ENCODE measurements at regions not wholly inside any gene's neighbourhood (a gene's known extent, or its start where the extent isn't known, plus 50 kb on each side); places are given as distances from the start of the nearest gene placed in this dataset.
"Not testable (repeated sequence)": the region's sequence is repeated elsewhere in the genome, so short reads cannot be mapped to it uniquely, and the experiment has no call there.

DNA sequence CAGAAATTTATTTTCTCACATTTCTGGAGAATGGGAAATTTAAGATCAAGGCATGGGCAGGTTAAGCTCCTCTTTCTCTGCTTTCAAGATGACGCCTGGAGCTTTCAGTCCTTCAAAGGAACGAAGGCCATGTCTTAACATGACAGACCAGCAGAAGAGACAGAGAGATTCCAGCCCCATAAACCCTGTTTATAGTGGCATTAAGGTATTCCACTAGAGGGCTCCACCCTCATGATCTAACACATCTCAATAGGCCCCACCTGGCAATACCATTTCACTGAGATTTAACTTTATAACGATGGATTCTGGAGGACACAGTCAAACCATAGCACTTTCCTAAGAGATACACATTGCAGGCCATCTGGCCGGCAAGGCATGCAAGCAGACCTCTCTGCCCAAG is 1406.1 kb downstream of the RPIA start:
- TF ChIP-seq, protein P1, sequence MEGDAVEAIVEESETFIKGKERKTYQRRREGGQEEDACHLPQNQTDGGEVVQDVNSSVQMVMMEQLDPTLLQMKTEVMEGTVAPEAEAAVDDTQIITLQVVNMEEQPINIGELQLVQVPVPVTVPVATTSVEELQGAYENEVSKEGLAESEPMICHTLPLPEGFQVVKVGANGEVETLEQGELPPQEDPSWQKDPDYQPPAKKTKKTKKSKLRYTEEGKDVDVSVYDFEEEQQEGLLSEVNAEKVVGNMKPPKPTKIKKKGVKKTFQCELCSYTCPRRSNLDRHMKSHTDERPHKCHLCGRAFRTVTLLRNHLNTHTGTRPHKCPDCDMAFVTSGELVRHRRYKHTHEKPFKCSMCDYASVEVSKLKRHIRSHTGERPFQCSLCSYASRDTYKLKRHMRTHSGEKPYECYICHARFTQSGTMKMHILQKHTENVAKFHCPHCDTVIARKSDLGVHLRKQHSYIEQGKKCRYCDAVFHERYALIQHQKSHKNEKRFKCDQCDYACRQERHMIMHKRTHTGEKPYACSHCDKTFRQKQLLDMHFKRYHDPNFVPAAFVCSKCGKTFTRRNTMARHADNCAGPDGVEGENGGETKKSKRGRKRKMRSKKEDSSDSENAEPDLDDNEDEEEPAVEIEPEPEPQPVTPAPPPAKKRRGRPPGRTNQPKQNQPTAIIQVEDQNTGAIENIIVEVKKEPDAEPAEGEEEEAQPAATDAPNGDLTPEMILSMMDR (IDR thresholded peaks at IDR 0.05) = not testable (repeated sequence)
- not testable (repeated sequence) for TF ChIP-seq POLR2A (IDR thresholded peaks at IDR 0.05); POLR2AphosphoS5 (IDR thresholded peaks at IDR 0.05; ENCODE audit: insufficient read depth in 1 of 2, low read depth in 1 of 2)

Data from vagina (tissue), 2 donors.